T-helper 17 cell (primary cell): ENCODE measurements at regions not wholly inside any gene's neighbourhood (a gene's known extent, or its start where the extent isn't known, plus 50 kb on each side); places are given as distances from the start of the nearest gene placed in this dataset.

Source experiments
- ATAC-seq: fragments of 150-1000 bp; cut with Tn5 transposase; 2 replicates; pipeline ENCODE4 v1.10.0; 2021; ENCODE audit warnings: mild to moderate bottlenecking, moderate library complexity
- DNase-seq, 3 donors: peaks; one replicate each; pipeline versions ENCODE4 v3.0.0 to v3.0.0-alpha.2; 2020 to 2021
- H3K9me3 ChIP-seq: one replicate; pipeline ENCODE4 v1.7.0; 2013; ENCODE audit warnings: low read length, mild to moderate bottlenecking; ENCODE audit not compliant: control insufficient read depth, poor library complexity, severe bottlenecking
- H3K27ac Mint-ChIP-seq: one replicate; pipeline ENCODE4 v1.8.0; 2022; ENCODE audit warnings: mild to moderate bottlenecking, moderate library complexity, mixed read lengths
- H3K27me3 Mint-ChIP-seq: one replicate; pipeline ENCODE4 v1.8.0; 2022; ENCODE audit warnings: mixed read lengths
- H3K36me3 Mint-ChIP-seq: one replicate; pipeline ENCODE4 v1.8.0; 2022; ENCODE audit warnings: low read depth, mixed read lengths
- H3K4me1 Mint-ChIP-seq: one replicate; pipeline ENCODE4 v1.8.0; 2022; ENCODE audit warnings: mild to moderate bottlenecking, mixed read lengths
- H3K4me3 Mint-ChIP-seq: one replicate; pipeline ENCODE4 v1.8.0; 2022; ENCODE audit warnings: mild to moderate bottlenecking, moderate library complexity, mixed read lengths

GRCh38 chr10:78744491-78745090 lies 324.2 kb upstream of the ZMIZ1 start:
- Mint-ChIP-seq H3K27me3 (peaks cover 21% of the 10 kb centered on the region), H3K4me3 (no peak overlapping the region), H3K36me3 (no peaks in the 10 kb centered on the region), H3K27ac (no peak overlapping the region), H3K4me1 (peaks cover 11% of the 10 kb centered on the region)
- ATAC-seq (no peak), DNase-seq (no peak)
- H3K9me3 ChIP-seq, result no peaks in the 10 kb centered on the region

DNA sequence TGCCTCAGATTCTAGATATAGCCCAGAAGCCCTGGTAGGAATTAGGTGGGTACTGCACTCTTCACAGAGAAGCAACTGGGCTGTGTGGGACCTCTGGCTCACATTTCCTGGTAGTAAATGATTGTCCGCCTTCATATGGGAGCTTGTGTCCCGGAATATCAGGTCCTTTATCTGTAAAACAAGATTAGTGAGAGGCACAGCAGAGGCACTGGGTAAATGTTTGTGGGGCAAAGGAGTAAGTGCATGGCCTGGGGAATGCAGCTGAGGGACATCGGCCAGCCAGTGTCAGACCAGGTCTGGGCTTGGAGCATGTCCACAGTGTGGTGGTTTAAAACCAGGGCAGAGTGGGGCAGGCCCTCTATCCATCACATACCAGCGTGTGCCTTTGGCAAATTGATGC lies 323.3 kb upstream of the ZMIZ1 start:
- Mint-ChIP-seq H3K27ac (no peak overlapping the region), H3K4me1 (peaks cover 11% of the 10 kb centered on the region), H3K36me3 (no peaks in the 10 kb centered on the region), H3K4me3 (no peak overlapping the region), H3K27me3 (peaks cover 13% of the 10 kb centered on the region)
- H3K9me3 ChIP-seq, result no peaks in the 10 kb centered on the region
- ATAC-seq (no peak), DNase-seq (no peak)

- Mint-ChIP-seq H3K4me3 (no peak overlapping the region), H3K27ac (no peak overlapping the region), H3K27me3 (peaks cover 15% of the 10 kb centered on the region), H3K36me3 (no peaks in the 10 kb centered on the region), H3K4me1 (peaks cover 11% of the 10 kb centered on the region)
- H3K9me3 ChIP-seq, result no peaks in the 10 kb centered on the region
- DNase-seq, result no peak
- ATAC-seq, result no peak
These were observed 322.5 kb upstream of the ZMIZ1 start for GRCh38 chr10:78746155-78746763.

DNA sequence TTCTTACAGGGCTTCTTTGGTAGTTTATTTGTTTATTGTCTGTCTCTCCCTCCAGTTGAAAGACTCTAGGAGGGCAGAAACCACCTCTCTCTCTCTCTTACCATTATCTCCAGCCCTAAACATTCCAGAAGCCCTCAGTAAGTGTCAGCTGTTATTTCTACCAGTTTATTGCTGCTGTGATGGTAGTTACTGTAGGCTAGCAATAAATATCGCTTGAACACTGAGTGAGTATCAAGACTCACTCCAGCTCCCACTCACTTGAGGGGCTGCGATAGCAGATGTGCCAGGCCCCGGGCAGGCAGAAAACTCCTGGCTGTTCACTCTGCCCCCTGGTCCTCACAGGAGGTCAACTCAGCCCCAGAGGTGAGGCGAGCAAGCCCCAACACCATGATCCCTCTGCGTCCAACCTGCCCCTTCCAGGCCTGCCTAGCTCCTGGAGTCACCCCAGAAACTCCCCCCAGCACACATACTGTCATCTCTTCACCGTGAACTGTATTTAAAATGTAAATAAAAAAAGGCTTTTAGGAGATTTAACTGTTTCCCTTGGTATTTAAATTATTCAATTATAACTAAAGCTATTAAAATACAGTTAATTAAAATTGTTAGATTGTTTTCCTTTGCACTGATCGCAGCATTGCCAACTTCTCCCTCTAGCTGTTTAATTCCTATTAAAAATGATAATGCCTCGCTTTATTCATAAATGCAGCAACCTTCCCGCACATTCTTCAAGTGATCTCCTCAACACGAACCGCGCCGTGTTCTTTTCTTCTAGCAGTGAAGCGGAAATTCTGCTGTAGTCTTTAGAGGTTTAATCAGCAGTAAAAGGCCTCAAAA lies 321.1 kb upstream of the ZMIZ1 start:
- ATAC-seq, result no peak
- H3K9me3 ChIP-seq, result no peaks in the 10 kb centered on the region
- H3K27me3 Mint-ChIP-seq, result peaks cover 29% of the 10 kb centered on the region
- H3K27ac Mint-ChIP-seq, result no peak overlapping the region
- peaks cover 12% of the 10 kb centered on the region for H3K4me1 Mint-ChIP-seq
- H3K36me3 Mint-ChIP-seq, result no peaks in the 10 kb centered on the region
- DNase-seq, result no peak
- no peak overlapping the region for H3K4me3 Mint-ChIP-seq

- peaks cover 35% of the 10 kb centered on the region for H3K27me3 Mint-ChIP-seq
- ATAC-seq, result no peak
- peaks cover 2% of the 10 kb centered on the region for H3K36me3 Mint-ChIP-seq
- H3K9me3 ChIP-seq, result no peaks in the 10 kb centered on the region
- no peak for DNase-seq
- H3K27ac Mint-ChIP-seq, result no peak overlapping the region
- H3K4me1 Mint-ChIP-seq, result peaks cover 8% of the 10 kb centered on the region
- H3K4me3 Mint-ChIP-seq, result no peak overlapping the region
These were observed 320.6 kb upstream of the ZMIZ1 start for GRCh38 chr10:78748235-78748533.

DNA sequence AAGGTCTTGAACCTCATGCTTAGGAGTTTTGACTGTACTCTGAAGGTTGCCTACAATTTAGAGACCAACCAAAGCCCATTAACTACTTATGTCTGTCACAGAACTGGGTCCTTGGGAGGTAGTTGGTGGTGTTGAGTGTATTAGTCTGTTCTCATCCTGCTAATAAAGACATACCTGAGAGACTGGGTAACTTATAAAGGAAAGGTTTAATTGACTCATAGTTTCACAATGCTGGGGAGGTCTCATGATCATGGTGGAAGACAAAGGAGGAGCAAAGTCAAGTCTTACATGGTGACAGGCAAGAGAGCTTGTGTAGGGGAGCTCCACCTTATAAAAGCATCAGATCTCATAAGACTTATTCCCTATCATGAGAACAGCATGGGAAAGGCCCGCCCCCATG lies 319.6 kb upstream of the ZMIZ1 start:
- peaks cover 2% of the 10 kb centered on the region for H3K36me3 Mint-ChIP-seq
- peaks cover 7% of the 10 kb centered on the region for H3K4me1 Mint-ChIP-seq
- DNase-seq, result no peak
- H3K4me3 Mint-ChIP-seq, result no peak overlapping the region
- no peak for ATAC-seq
- H3K27ac Mint-ChIP-seq, result no peak overlapping the region
- peaks cover 45% of the 10 kb centered on the region for H3K27me3 Mint-ChIP-seq
- H3K9me3 ChIP-seq, result no peaks in the 10 kb centered on the region

GRCh38 chr10:78749898-78750297 lies 318.9 kb upstream of the ZMIZ1 start:
- DNase-seq (no peak), ATAC-seq (no peak)
- peaks cover 2% of the 10 kb centered on the region for H3K36me3 Mint-ChIP-seq
- H3K27me3 Mint-ChIP-seq, result peaks cover 50% of the 10 kb centered on the region
- H3K27ac Mint-ChIP-seq, result no peak overlapping the region
- H3K4me3 Mint-ChIP-seq, result no peak overlapping the region
- H3K4me1 Mint-ChIP-seq, result peaks cover 8% of the 10 kb centered on the region
- no peaks in the 10 kb centered on the region for H3K9me3 ChIP-seq

- Mint-ChIP-seq H3K36me3 (peaks cover 2% of the 10 kb centered on the region), H3K4me3 (no peak overlapping the region), H3K4me1 (peaks cover 8% of the 10 kb centered on the region), H3K27me3 (peaks cover 54% of the 10 kb centered on the region), H3K27ac (no peak overlapping the region)
- no peaks in the 10 kb centered on the region for H3K9me3 ChIP-seq
- no peak for ATAC-seq
- no peak for DNase-seq
These were observed 318.3 kb upstream of the ZMIZ1 start for GRCh38 chr10:78750418-78750817.

DNA sequence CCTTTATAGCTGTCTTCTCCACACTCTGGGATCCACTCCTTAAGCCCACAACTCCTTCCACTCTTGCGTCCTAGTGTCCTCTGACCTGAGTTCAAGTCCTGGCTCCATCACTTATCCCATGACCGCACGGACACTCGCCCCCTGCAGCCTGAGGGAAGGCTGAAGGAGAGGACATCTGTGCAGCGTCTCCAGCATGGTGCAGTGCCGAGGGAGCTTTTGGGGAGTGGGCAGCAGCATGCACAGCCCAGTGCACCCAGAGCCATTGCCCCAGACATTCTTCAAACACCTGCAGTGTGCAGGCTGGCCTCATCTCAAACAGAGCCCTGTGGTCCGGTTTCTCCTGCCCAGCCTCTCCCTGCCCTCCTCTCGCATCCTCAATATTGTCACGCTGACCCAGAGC lies 317.1 kb upstream of the ZMIZ1 start:
- H3K9me3 ChIP-seq, result no peaks in the 10 kb centered on the region
- DNase-seq, result no peak
- Mint-ChIP-seq H3K36me3 (peaks cover 2% of the 10 kb centered on the region), H3K27me3 (peaks cover 54% of the 10 kb centered on the region), H3K27ac (no peak overlapping the region), H3K4me3 (no peak overlapping the region), H3K4me1 (peaks cover 7% of the 10 kb centered on the region)
- no peak for ATAC-seq

- Mint-ChIP-seq H3K27me3 (peaks cover 58% of the 10 kb centered on the region), H3K4me3 (no peak overlapping the region), H3K36me3 (peaks cover 2% of the 10 kb centered on the region), H3K27ac (no peak overlapping the region), H3K4me1 (peaks cover 7% of the 10 kb centered on the region)
- ATAC-seq (no peak), DNase-seq (no peak)
- no peaks in the 10 kb centered on the region for H3K9me3 ChIP-seq
These were observed 316.5 kb upstream of the ZMIZ1 start for GRCh38 chr10:78752221-78752620.

- Mint-ChIP-seq H3K27ac (no peak overlapping the region), H3K27me3 (peaks cover 62% of the 10 kb centered on the region), H3K4me3 (no peak overlapping the region), H3K36me3 (peaks cover 2% of the 10 kb centered on the region), H3K4me1 (peaks cover 7% of the 10 kb centered on the region)
- ATAC-seq, result no peak
- DNase-seq, result no peak
- H3K9me3 ChIP-seq, result no peaks in the 10 kb centered on the region
These were observed 316.1 kb upstream of the ZMIZ1 start for GRCh38 chr10:78752708-78753107.

- peaks cover 68% of the 10 kb centered on the region for H3K27me3 Mint-ChIP-seq
- H3K27ac Mint-ChIP-seq, result no peak overlapping the region
- ATAC-seq (no peak), DNase-seq (no peak)
- H3K36me3 Mint-ChIP-seq, result peaks cover 2% of the 10 kb centered on the region
- H3K9me3 ChIP-seq, result no peaks in the 10 kb centered on the region
- H3K4me1 Mint-ChIP-seq, result peaks cover 10% of the 10 kb centered on the region
- no peak overlapping the region for H3K4me3 Mint-ChIP-seq
These were observed 314.3 kb upstream of the ZMIZ1 start for GRCh38 chr10:78754269-78755062.

GRCh38 chr10:78755063-78755701 lies 313.6 kb upstream of the ZMIZ1 start:
- H3K4me3 Mint-ChIP-seq, result no peak overlapping the region
- peaks cover 2% of the 10 kb centered on the region for H3K36me3 Mint-ChIP-seq
- H3K9me3 ChIP-seq, result no peaks in the 10 kb centered on the region
- H3K4me1 Mint-ChIP-seq, result peaks cover 10% of the 10 kb centered on the region
- peaks cover 68% of the 10 kb centered on the region for H3K27me3 Mint-ChIP-seq
- H3K27ac Mint-ChIP-seq, result no peak overlapping the region
- DNase-seq (no peak), ATAC-seq (no peak)
